Gastrocnemius medialis (tissue), 4 donors: ENCODE measurements at regions not wholly inside any gene's neighbourhood (a gene's known extent, or its start where the extent isn't known, plus 50 kb on each side); places are given as distances from the start of the nearest gene placed in this dataset.
"Not testable (repeated sequence)": the region's sequence is repeated elsewhere in the genome, so short reads cannot be mapped to it uniquely, and the experiment has no call there.

Experiments used
- POLR2A ChIP-seq, 2 donors: fragments of 450-650 bp; IDR thresholded peaks; one replicate each; pipeline ENCODE4 v1.6.1; 2017; ENCODE audit warnings: antibody characterized with exemption in 2 of 2, mild to moderate bottlenecking in 2 of 2, moderate library complexity in 2 of 2
- TF ChIP-seq, protein P1 (sequence below), 5 experiments: fragments of 450-650 bp in 3 of 5; fragments of 200-600 bp in 2 of 5; sonication (generic) in 2 of 5; IDR thresholded peaks in 4 of 5; conservative IDR thresholded peaks in 1 of 5; 1 replicate in 4 of 5; 2 replicates in 1 of 5; pipeline ENCODE4 v1.5.1; 2016 to 2019; ENCODE audit warnings: antibody characterized with exemption in 5 of 5, mild to moderate bottlenecking in 3 of 5, moderate library complexity in 3 of 5

DNA sequence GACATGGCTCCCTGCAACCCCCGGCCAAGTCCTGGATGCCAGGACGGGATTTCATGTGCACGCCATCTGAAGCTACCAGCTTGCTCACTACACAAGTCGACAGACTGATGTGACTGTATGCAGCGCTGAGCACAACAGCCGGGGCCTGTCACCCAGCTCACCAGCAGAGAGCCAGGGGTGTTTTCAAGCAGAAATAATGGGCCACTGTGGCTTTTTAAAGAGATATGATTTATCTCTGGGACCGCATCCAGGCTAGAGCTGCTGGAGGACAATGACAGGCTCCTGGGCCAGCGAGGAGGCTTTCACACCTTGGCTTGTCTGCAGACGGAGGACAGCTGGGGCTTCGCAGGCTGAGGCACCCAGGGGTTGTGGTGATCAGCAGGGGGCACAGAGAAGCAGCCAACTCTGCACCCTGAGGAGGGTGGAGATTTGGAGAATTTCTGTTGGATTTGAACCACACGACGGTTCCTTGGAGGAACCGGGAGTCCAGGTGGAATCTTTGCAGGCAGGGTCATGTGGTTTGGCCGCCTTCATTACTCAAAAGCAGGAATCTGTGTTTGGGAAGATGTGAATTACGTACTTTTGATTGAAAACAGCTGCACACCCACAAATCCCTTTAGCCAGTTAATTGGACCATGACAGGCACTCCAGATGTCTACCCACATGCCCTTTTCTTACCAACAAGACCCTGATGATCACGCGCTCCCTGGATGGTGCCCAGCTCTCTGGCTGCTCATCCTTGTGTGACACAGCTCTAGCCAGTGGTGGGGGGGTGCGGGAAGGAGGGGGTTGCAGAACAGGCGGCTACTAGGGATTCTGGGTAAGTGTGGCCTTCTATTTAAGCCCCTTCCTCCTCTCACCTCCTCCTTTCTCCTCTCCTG, 430.6 kb downstream of the PREX1 start:
- TF ChIP-seq, protein P1, sequence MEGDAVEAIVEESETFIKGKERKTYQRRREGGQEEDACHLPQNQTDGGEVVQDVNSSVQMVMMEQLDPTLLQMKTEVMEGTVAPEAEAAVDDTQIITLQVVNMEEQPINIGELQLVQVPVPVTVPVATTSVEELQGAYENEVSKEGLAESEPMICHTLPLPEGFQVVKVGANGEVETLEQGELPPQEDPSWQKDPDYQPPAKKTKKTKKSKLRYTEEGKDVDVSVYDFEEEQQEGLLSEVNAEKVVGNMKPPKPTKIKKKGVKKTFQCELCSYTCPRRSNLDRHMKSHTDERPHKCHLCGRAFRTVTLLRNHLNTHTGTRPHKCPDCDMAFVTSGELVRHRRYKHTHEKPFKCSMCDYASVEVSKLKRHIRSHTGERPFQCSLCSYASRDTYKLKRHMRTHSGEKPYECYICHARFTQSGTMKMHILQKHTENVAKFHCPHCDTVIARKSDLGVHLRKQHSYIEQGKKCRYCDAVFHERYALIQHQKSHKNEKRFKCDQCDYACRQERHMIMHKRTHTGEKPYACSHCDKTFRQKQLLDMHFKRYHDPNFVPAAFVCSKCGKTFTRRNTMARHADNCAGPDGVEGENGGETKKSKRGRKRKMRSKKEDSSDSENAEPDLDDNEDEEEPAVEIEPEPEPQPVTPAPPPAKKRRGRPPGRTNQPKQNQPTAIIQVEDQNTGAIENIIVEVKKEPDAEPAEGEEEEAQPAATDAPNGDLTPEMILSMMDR (IDR thresholded peaks at IDR 0.05 in 4 of 5, conservative IDR thresholded peaks at IDR 0.05 in 1 of 5): not testable (repeated sequence)
- TF ChIP-seq POLR2A (IDR thresholded peaks at IDR 0.05): not testable (repeated sequence)
